Erythroblast (primary cell): ENCODE measurements at regions not wholly inside any gene's neighbourhood (a gene's known extent, or its start where the extent isn't known, plus 50 kb on each side); places are given as distances from the start of the nearest gene placed in this dataset.

Source experiments
- GATA1 ChIP-seq: IDR thresholded peaks from 2 replicates; pipeline ENCODE4 v1.6.1; 2011; ENCODE audit warnings: low read depth, mild to moderate bottlenecking, control low read depth, low read length, moderate library complexity
- POLR2A ChIP-seq: IDR thresholded peaks from 2 replicates; pipeline ENCODE4 v1.6.1; 2011; ENCODE audit warnings: mild to moderate bottlenecking, low read length

DNA sequence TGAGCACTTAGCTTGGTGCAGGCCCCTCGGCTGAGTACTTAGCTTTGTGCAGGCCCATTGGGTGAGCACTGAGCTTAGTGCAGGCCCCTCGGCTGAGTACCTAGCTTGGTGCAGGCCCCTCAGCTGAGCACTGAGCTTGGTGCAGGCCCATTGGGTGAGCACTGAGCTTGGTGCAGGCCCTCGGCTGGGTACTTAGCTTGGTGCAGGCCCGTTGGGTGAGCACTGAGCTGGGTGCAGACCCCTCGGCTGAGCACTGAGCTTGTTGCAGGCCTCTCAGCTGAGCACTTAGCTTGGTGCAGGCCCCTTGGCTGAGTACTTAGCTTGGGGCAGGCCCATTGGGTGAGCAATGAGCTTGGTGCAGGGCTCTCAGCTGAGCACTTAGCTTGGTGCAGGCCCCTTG, 387.1 kb downstream of the THBS2 start:
- no peak for TF ChIP-seq POLR2A
- TF ChIP-seq GATA1 = no peak
